NT2/D1 (cell line): ENCODE measurements at regions not wholly inside any gene's neighbourhood (a gene's known extent, or its start where the extent isn't known, plus 50 kb on each side); places are given as distances from the start of the nearest gene placed in this dataset.

Experiments
- SUZ12 ChIP-seq: IDR thresholded peaks from 2 replicates; pipeline ENCODE4 v1.6.1; 2011; ENCODE audit not compliant: insufficient read length, insufficient read depth; ENCODE audit errors: extremely low read depth
- YY1 ChIP-seq: IDR thresholded peaks from 2 replicates; pipeline ENCODE4 v1.6.1; 2011; ENCODE audit not compliant: insufficient read length, insufficient read depth

DNA sequence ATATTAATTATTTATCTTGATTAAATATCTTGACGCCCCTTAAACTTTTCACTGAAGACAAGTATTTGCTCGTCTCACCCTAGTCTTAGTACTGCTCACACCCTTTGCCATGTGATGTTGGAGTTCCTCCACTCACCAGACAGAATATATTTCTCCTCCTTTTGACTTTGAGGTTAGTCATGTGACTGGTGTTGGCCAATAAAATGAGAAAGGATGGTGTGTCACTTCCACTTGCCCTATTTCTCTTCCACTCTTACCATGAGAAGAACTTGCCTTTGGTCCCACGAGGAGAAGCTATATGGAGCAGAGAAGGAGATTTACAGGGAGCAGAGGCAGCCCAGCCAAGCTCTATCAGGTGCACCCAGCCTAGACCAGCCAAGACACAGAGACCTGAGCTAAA is 64.9 kb upstream of the TAB2 start:
- TF ChIP-seq SUZ12 (no peak), YY1 (no peak)
